ENCODE measurements at regions not wholly inside any gene's neighbourhood (a gene's known extent, or its start where the extent isn't known, plus 50 kb on each side); places are given as distances from the start of the nearest gene placed in this dataset.

GRCh38 chr14:81673930-81674329, 140.3 kb upstream of the SEL1L start:
- DNase-seq: no peak

DNA sequence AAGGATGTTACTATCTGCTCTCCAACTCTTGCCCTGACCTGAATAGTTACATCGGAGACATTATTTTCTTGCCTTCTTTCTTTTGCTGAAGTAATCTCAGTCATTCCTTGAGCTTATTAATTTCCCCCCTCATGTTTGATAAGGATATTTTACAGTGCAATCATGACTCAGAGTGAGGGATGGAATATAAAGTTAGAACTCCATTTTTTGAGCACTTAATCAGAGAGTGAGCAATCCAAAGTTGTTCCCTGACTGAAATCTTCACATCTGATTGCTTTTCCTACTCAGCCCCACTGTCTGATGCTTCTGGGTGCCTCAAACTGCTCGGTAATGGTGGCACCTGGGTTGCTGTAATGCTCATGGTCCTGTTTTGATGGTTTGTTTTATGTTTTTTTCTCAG, 142.7 kb upstream of the SEL1L start:
- DNase-seq: no peak

- no peak for DNase-seq
These were observed 143.2 kb upstream of the SEL1L start for GRCh38 chr14:81676879-81677278.

DNA sequence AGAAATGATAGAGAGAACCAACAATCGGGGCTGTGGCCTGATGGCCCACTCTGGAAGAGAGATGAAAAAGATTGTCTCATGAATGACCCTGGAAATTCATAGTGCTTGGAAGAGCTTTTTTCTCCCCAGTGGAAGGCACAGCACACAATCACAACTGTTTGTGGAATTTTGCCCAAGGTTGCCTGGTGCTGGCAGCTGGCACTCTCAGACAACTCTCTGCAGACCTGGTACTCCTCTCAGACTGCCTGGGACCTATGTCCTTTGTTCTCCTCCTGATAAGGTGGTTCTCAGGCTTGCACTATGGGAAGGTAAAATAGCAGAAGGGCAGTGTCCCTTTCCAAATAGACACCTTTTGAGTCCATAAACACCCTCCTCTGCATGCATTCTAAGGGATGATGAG, 144.1 kb upstream of the SEL1L start:
- DNase-seq: no peak

GRCh38 chr14:81679226-81679625, 145.6 kb upstream of the SEL1L start:
- no peak for DNase-seq

GRCh38 chr14:81681541-81681940, 147.9 kb upstream of the SEL1L start:
- DNase-seq: no peak

DNA sequence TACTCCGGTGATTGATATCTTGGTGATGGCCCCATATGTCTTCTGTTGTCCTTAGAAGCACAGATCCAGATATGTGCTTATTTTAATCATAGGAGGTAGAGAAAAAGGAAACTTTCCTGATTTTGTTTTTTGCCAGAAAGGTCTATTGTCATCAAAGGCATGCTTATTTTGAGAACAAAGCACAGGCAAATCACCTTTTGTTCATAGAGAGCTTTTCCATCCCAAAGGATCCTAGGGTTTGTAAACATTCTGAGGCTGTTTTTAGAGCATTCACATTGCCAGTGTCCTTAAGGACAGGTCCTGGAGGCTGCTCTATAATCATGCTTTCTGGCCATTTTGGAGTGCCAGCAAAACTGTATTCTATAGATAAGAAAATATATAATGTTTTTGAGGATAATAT, 148.5 kb upstream of the SEL1L start:
- DNase-seq: no peak

GRCh38 chr14:81682701-81683100, 149.0 kb upstream of the SEL1L start:
- DNase-seq: no peak

- no peak for DNase-seq
These were observed 151.0 kb upstream of the SEL1L start for GRCh38 chr14:81684696-81685095.

GRCh38 chr14:81686512-81686911, 152.9 kb upstream of the SEL1L start:
- DNase-seq: no peak

DNA sequence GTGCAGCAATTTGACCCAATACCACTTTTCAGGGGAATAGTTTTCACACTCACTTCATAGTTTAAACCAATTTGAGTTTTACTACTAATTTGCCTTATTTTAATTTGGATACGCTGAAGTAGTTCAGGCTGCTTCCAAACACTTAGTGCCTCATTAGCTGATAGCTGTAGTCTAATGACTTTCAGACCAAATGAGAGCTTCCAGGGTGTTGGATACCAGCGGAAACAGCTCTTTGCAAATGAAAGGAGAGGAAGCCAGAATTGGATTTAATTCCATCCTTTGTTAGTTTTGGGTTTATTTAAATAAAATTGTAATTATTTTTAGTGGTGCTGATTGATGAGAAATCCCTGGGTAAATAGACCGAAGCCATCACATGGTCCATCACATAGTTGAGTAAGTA, 158.3 kb upstream of the SEL1L start:
- no peak for DNase-seq

- no peak for DNase-seq
These were observed 160.8 kb upstream of the SEL1L start for GRCh38 chr14:81694419-81694818.

GRCh38 chr14:81709681-81710080, 176.0 kb upstream of the SEL1L start:
- DNase-seq: no peak

- peak; percentile 31 for DNase-seq
These were observed 176.7 kb upstream of the SEL1L start for GRCh38 chr14:81710232-81710845.

GRCh38 chr14:81715731-81716130, 182.1 kb upstream of the SEL1L start:
- DNase-seq: no peak

DNA sequence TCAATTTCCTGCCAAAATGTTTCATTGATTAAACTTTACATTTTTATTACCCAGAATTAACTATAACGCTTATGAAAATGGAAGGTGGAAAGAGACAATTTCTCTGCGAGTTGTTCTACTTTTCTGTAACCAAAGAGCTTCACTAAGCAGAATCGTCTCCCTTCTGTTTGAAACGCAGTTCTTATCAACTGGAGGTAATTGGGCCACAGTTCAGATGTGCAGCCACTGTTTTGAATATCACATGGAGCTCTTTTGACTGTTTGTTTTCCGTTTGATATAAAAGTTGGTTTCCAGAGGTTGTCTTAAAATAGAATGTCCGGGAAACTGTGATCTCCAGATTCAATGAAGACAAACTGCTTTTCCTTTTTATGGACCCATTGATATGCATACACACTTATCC, 183.3 kb upstream of the SEL1L start:
- DNase-seq: no peak

- DNase-seq: no peak
These were observed 190.3 kb upstream of the SEL1L start for GRCh38 chr14:81723956-81724355.

- peak; percentile 7 for DNase-seq
These were observed 193.6 kb upstream of the SEL1L start for GRCh38 chr14:81727218-81727617.

- no peak for DNase-seq
These were observed 194.8 kb upstream of the SEL1L start for GRCh38 chr14:81728447-81728846.

DNA sequence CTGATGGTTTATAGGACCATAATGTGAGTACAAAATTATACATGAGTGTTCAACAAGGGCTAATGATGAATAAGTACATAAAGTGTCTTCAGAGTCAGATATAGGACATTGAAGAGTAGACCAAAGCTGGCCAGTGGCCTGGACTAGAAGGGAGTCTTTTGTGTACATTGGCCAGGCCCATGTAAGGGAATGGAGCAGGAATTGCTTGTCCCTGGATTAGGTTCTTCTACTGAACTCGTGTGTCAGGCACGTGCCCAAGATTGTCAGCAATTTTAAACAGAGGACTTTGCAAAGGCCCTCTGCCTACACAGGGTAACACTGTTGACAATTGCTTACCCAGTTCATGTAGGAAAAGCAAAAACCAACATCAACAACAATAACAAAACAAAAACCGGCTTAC, 196.0 kb upstream of the SEL1L start:
- DNase-seq: no peak

GRCh38 chr14:81737938-81738337, 204.3 kb upstream of the SEL1L start:
- no peak for DNase-seq

DNA sequence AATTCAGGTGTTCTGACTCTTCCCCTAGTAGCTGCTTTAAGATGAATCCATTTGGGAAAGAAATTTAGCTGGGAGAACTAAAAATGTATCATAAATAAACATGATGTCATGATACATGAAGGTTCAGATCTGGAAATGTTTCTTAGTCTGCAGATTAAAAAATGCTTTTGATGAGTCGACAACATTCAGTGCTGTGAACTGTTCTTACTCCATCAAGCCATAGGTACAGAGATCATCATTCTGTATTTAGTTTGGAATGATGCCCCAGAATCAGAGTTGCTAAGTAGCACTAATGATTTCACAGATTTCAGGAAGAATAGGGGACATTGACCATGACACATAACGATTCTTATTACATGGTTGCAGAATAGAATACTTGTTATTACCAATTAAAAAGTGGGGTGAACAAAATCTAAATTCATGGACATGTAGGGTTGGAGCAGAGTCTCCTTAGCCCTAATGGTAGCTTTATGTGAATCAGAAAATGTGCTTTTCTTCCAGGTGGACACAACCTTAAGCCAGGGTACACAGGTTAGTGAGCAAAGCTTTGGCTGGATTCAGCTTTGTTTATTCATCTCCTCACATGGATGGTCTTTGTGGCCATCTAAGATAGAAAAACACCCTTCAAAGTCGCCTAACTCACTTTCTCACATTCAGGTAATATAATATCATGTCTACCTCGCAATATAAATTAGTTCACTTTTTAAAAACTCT, 205.4 kb upstream of the SEL1L start:
- no peak for DNase-seq

DNA sequence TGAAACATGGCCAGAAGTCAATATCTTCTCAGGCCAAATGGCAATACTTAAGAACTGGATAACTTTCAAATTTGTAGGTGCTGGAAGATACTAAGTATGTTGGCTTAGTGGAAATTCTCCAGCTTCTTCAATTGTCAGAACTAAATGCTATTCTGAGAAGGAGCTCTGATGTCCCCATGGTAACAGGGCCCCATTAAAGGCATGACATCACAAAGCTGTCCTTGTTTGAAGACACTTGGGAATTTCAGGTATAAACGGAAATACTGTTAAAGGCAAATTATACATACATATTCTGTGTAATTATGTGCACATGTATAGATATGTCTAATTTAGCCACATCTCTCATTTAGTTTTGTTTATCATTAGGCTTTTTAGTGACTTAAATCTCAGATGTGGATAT, 210.0 kb upstream of the SEL1L start:
- no peak for DNase-seq

- DNase-seq: peak; percentile 3
These were observed 217.5 kb upstream of the SEL1L start for GRCh38 chr14:81751198-81751597.

GRCh38 chr14:81759541-81759940, 225.9 kb upstream of the SEL1L start:
- no peak for DNase-seq
